HL-60 (cell line): ENCODE measurements at regions not wholly inside any gene's neighbourhood (a gene's known extent, or its start where the extent isn't known, plus 50 kb on each side); places are given as distances from the start of the nearest gene placed in this dataset.
A peak's percentile ranks its signal among the peaks of the same experiment; 100 is the strongest.

ENCODE experiments used
- DNase-seq, 2 experiments: peaks; one replicate each; pipeline ENCODE4 v3.0.0-alpha.2; 2010 to 2020; ENCODE audit warnings: low read depth in 1 of 2, low spot score in 1 of 2
- H3K27ac ChIP-seq: fragments of 250-450 bp; sonication (Bioruptor Pico); replicated peaks from 2 replicates; pipeline ENCODE4 v1.5.1; 2020; ENCODE audit warnings: mild to moderate bottlenecking, moderate library complexity
- H3K27me3 ChIP-seq: fragments of 250-450 bp; sonication (Bioruptor Pico); 2 replicates; pipeline ENCODE4 v1.5.1; 2021; ENCODE audit warnings: mild to moderate bottlenecking, moderate library complexity; ENCODE audit not compliant: insufficient read depth, poor library complexity, severe bottlenecking
- H3K4me3 ChIP-seq: replicated peaks from 2 replicates; pipeline ENCODE4 v1.5.1; 2011; ENCODE audit warnings: mild to moderate bottlenecking, control low read depth, low read length; ENCODE audit not compliant: insufficient read depth
- GABPA ChIP-seq: IDR thresholded peaks from 2 replicates; pipeline ENCODE4 v1.6.1; 2012; ENCODE audit warnings: low read depth
- POLR2AphosphoS5 ChIP-seq: IDR thresholded peaks from 2 replicates; pipeline ENCODE4 v1.6.1; 2012; ENCODE audit warnings: low read depth
- SPI1 ChIP-seq: IDR thresholded peaks from 2 replicates; pipeline ENCODE4 v1.6.1; 2012; ENCODE audit warnings: low read depth, mild to moderate bottlenecking, borderline replicate concordance
- TF ChIP-seq, protein P1 (sequence below): IDR thresholded peaks from one replicate; pipeline ENCODE4 v1.5.1; 2011; ENCODE audit warnings: low read length, control low read depth, inconsistent platforms; ENCODE audit not compliant: insufficient read depth
- TF ChIP-seq, protein P2 (sequence below): IDR thresholded peaks from 2 replicates; pipeline ENCODE4 v1.6.1; 2012; ENCODE audit warnings: low read depth; ENCODE audit not compliant: insufficient replicate concordance

DNA sequence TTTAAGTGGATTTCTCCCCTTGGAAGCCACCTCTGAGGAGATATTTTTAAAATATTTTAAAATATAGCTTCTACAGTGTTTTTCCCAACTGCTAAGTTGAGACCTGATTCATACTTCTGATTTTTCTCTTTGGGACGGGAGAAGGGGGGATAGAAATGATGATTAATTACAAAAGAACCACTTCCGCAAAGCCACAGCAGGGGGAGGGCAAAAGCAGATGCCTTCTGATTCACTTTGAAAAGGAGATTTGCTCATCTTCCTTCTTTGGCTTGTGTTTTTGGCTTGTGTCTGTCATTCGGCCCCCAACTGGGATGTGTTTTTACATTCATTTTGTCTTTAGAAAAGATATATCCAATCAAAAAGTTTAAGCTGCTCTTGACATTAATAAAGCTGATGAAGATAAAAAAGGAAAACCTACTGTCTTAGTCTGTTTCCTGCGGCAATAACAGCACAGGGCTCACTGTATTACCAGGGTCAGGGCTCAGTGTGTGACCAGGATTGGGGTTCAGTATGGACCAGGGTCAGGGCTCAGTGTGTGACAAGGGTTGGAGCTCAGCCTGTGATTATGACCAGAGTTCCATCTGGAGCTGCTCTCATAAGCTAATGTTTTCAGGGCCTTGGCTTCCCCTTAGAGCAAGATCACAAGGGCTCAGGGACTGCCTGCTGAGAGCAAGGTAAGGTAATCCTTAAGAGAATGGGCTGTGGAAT is 223.2 kb downstream of the MTHFS start:
- Histone ChIP-seq H3K27me3 (peaks cover 2% of the 10 kb centered on the region), H3K4me3 (no peak overlapping the region), H3K27ac (no peak overlapping the region)
- no peak for TF ChIP-seq POLR2AphosphoS5
- peak; percentile 63 for TF ChIP-seq SPI1
- no peak for DNase-seq

DNA sequence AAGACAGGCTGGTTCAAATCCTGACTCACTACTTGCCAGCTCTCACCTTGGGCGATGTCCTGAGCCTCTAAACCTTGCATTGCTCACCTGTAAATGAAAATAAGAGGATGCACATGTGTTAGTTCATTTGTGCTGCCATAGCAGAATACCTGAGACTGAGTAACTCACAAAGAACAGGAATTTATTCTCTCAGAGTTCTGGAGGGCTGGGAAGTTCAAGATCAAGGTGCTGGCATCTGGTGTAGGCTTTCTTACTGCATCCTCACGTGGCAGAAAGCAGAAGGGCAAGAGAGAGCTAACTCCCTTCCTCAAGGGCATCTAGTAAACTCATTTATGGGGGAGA is 222.7 kb downstream of the MTHFS start:
- Histone ChIP-seq H3K27ac (no peak overlapping the region), H3K4me3 (no peak overlapping the region), H3K27me3 (peaks cover 2% of the 10 kb centered on the region)
- DNase-seq, result no peak
- no peak for TF ChIP-seq GABPA
- TF ChIP-seq, protein P1, sequence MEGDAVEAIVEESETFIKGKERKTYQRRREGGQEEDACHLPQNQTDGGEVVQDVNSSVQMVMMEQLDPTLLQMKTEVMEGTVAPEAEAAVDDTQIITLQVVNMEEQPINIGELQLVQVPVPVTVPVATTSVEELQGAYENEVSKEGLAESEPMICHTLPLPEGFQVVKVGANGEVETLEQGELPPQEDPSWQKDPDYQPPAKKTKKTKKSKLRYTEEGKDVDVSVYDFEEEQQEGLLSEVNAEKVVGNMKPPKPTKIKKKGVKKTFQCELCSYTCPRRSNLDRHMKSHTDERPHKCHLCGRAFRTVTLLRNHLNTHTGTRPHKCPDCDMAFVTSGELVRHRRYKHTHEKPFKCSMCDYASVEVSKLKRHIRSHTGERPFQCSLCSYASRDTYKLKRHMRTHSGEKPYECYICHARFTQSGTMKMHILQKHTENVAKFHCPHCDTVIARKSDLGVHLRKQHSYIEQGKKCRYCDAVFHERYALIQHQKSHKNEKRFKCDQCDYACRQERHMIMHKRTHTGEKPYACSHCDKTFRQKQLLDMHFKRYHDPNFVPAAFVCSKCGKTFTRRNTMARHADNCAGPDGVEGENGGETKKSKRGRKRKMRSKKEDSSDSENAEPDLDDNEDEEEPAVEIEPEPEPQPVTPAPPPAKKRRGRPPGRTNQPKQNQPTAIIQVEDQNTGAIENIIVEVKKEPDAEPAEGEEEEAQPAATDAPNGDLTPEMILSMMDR, result no peak
- TF ChIP-seq, protein P2, sequence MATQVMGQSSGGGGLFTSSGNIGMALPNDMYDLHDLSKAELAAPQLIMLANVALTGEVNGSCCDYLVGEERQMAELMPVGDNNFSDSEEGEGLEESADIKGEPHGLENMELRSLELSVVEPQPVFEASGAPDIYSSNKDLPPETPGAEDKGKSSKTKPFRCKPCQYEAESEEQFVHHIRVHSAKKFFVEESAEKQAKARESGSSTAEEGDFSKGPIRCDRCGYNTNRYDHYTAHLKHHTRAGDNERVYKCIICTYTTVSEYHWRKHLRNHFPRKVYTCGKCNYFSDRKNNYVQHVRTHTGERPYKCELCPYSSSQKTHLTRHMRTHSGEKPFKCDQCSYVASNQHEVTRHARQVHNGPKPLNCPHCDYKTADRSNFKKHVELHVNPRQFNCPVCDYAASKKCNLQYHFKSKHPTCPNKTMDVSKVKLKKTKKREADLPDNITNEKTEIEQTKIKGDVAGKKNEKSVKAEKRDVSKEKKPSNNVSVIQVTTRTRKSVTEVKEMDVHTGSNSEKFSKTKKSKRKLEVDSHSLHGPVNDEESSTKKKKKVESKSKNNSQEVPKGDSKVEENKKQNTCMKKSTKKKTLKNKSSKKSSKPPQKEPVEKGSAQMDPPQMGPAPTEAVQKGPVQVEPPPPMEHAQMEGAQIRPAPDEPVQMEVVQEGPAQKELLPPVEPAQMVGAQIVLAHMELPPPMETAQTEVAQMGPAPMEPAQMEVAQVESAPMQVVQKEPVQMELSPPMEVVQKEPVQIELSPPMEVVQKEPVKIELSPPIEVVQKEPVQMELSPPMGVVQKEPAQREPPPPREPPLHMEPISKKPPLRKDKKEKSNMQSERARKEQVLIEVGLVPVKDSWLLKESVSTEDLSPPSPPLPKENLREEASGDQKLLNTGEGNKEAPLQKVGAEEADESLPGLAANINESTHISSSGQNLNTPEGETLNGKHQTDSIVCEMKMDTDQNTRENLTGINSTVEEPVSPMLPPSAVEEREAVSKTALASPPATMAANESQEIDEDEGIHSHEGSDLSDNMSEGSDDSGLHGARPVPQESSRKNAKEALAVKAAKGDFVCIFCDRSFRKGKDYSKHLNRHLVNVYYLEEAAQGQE, result no peak
- TF ChIP-seq SPI1, result no peak
- TF ChIP-seq POLR2AphosphoS5, result no peak

DNA sequence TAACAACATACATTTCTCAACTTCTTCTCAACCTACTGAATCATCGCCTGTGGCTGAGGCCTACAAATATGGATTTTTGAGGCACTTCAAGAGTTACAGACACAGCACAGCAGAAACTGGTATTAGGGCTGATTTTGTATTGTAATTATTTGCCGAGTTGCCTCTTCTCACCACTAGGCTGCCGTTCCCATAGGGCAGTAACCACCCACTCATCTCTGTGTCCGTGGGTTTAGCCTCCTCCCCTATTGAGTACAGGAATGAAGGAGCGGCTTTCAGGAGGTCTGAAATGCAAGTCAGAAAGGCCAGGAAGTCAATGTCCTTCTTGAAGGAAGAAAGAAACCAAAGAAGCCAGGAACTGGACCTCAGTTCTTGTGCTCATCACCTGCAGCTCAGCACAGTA is 220.8 kb downstream of the MTHFS start:
- Histone ChIP-seq H3K27ac (no peak overlapping the region), H3K4me3 (no peak overlapping the region), H3K27me3 (peaks cover 4% of the 10 kb centered on the region)
- no peak for DNase-seq
- TF ChIP-seq, protein P2, result no peak
- TF ChIP-seq SPI1 (no peak), POLR2AphosphoS5 (no peak), GABPA (no peak)
- TF ChIP-seq, protein P1, result no peak

DNA sequence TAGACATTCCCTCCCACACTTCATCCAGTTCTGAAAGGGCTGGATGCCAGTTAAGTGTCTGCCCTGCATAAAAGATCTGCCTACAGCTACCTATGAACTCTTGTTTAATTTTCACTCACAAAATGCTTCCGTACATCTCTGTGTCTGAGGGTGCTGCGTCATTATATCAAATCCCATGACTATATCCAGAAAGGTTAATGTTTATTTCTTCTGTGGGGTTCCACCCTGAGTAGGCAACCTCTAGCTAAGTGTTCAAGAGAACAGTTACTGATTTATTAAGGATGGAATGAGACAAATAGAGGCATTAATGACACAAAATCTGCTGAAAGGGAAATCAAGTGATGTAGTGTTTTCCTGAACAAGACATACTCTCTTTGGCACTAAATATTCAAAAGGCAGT is 220.2 kb downstream of the MTHFS start:
- Histone ChIP-seq H3K4me3 (no peak overlapping the region), H3K27ac (no peak overlapping the region), H3K27me3 (peaks cover 4% of the 10 kb centered on the region)
- no peak for DNase-seq
- TF ChIP-seq POLR2AphosphoS5 (no peak), GABPA (no peak), SPI1 (no peak)
- TF ChIP-seq, protein P2, result no peak
- TF ChIP-seq, protein P1, result no peak
